Bronchial epithelial cell (primary cell): ENCODE measurements at regions not wholly inside any gene's neighbourhood (a gene's known extent, or its start where the extent isn't known, plus 50 kb on each side); places are given as distances from the start of the nearest gene placed in this dataset.

ENCODE experiments used
- DNase-seq: peaks from one replicate; pipeline ENCODE4 v3.0.0-alpha.2; 2010; ENCODE audit warnings: low read depth
- FAIRE-seq: peaks from 2 replicates; lab custom pipeline; 2011; peaks lifted over from hg19 to GRCh38; lab: Jason Lieb, UNC
- H3K27me3 ChIP-seq: 2 replicates; pipeline ENCODE4 v1.5.1; 2011; ENCODE audit warnings: low read length; ENCODE audit not compliant: control insufficient read depth, insufficient read depth
- H3K36me3 ChIP-seq: 2 replicates; pipeline ENCODE4 v1.5.1; 2011; ENCODE audit warnings: low read length; ENCODE audit not compliant: control insufficient read depth, insufficient read depth
- H3K4me3 ChIP-seq: 2 replicates; pipeline ENCODE4 v1.5.1; 2011; ENCODE audit warnings: mild to moderate bottlenecking, low read depth, low read length, control low read depth
- CTCF ChIP-seq: IDR thresholded peaks from 2 replicates; pipeline ENCODE4 v1.5.1; 2011; ENCODE audit warnings: mild to moderate bottlenecking, moderate library complexity, low read length, control low read depth, inconsistent platforms; ENCODE audit not compliant: insufficient read depth, severe bottlenecking

DNA sequence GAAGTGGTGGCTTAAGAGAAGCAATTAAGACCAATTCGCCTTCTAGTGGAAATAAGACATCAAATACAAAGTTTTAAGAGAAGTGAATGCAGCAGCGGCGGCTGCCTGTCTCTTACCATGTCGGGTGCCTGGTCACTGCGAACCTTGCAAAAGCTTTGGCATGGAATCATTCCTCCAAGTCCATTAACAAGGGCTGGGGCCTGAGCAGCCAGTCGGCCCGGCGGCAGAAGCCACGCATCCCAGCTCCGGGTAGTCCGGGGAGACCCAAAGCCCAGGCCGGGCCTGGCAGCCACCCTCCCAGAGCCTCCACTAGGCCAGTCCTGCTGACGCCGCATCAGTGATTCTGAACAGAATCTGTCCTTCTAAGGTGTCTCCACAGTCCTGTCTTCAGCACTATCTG, 321.0 kb downstream of the TMEM121 start:
- DNase-seq = no peak
- Histone ChIP-seq H3K27me3 (no peaks in the 10 kb centered on the region), H3K4me3 (no peak overlapping the region), H3K36me3 (no peaks in the 10 kb centered on the region)
- no peak for TF ChIP-seq CTCF
- FAIRE-seq = no peak

DNA sequence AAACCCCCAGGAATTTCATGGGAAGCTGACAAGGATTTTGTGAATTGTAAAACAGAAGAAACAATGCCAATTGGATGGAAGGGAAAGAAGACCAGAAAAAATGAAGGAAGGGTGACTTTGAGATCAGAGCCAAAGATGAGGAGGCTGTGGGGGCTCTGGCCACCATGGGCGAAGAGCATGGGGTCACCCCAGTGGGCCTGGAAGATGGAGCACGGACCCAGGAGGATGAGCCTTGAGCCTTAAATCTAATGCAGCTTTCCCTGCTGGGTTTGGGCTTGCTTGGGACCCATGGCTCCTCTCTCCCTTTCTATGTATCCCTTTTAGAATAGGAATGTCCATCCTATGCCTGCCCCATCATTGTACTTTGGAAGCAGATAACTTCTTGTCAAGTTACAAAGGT, 322.2 kb downstream of the TMEM121 start:
- Histone ChIP-seq H3K4me3 (no peak overlapping the region), H3K36me3 (no peaks in the 10 kb centered on the region), H3K27me3 (no peaks in the 10 kb centered on the region)
- DNase-seq (no peak), FAIRE-seq (no peak)
- TF ChIP-seq CTCF = no peak

DNA sequence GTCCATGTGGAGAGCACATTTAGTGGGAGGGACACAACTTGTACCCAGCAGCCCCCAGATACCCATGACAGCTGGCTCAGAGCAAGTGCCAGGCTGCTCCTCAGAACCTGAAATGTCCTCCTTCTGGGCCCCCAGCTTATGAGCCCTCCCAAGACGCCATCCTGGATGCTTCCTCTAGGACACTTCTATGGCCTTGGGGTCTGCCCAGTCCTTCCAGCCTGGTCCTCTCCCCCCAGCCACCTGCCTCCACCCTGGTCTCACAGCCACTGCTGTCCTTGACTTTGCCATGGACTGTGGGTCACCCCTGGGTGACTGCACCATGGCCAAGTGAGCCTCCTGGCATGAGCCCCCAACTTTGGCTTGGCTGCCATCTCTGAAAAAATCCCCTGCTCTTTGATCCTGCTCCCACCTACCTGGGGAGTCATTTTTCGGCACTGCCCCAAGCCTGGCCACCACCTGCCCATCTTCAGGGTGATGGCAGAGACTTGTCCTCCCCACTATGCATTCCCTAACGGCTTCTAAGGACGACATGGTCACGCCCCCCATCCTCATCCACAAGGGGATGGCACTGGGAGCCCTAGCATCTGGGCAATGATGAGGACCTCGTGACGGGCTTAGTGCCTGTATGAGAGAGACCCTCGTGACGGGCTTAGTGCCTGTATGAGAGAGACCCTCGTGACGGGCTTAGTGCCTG, 323.7 kb downstream of the TMEM121 start:
- no peak for FAIRE-seq
- DNase-seq = no peak
- Histone ChIP-seq H3K27me3 (no peaks in the 10 kb centered on the region), H3K36me3 (no peaks in the 10 kb centered on the region), H3K4me3 (no peak overlapping the region)
- TF ChIP-seq CTCF = no peak

DNA sequence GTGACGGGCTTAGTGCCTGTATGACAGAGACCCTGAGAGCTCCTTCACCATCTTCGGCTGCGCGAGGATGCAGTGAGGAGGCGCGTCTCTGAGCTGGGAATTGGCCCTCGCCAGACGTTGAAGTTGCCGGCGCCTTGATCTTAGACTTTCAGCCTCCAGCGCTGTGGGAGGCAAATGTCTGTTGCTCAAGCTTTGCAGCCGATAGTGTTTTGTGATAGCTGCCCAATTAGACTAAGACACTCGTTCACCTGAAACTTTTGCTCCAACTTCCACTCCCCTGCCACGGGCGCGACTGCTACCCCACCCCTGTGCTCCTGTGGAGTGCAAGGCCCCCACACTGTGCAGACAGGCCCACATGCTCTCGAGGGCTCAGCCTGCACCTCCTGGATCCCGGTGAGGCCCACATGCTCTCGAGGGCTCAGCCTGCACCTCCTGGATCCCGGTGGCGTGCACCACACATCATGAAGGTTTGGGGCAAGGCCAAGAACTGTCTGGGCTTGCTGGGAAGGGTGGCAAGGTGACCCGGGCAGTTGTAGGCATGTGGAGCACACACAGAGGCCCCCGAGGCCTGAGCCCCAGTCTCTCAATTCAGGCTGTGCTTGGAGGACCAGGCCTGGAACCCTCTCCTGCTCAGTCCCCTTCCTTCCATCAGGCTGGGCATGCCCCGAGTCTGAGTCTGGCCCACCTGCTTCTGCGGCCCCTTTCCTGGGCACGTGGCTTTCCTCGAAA, 324.6 kb downstream of the TMEM121 start:
- FAIRE-seq = no peak
- no peak overlapping the region for H3K4me3 ChIP-seq
- no peaks in the 10 kb centered on the region for H3K27me3 ChIP-seq
- H3K36me3 ChIP-seq = no peaks in the 10 kb centered on the region
- no peak for DNase-seq
- TF ChIP-seq CTCF = no peak

DNA sequence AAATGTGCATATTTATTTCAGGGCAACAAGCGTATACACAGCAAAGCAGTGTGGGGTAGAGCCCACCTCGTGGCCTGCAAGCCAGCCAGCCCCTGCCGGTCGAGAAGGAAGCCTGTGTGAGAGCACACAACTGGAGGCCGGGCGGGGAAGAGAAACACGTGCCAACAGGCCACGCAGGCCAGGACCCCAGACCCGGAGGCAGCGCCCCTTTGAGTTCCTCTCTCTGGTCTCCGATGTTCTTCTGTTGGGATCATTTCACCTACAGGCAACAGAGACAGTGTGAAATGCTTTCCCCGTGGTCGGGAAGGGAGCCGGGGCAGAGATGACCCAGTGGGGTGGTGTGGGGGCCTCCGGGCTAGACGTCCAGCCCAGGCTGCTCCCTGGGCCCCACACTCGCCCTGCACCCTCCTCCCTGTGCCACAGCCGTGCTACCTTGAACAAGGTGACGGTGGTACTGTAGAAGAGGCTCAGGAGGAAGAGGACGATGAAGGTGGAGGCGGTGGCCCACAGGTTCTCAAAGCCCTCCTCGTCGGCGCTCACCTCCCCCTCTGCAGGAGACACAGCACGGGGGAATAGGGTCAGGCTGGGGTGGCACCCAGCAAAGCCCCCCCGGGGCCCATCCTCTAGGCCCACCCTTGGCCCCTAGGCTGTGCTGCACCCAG, 325.5 kb downstream of the TMEM121 start:
- no peaks in the 10 kb centered on the region for H3K36me3 ChIP-seq
- DNase-seq (no peak), FAIRE-seq (no peak)

More for the DNA sequence above, 325.5 kb downstream of the TMEM121 start:
- H3K4me3 ChIP-seq = no peak overlapping the region
- no peak for TF ChIP-seq CTCF
- no peaks in the 10 kb centered on the region for H3K27me3 ChIP-seq
